ENCODE measurements at regions not wholly inside any gene's neighbourhood (a gene's known extent, or its start where the extent isn't known, plus 50 kb on each side); places are given as distances from the start of the nearest gene placed in this dataset.

- Histone ChIP-seq H3K36me3 (ENCODE audit: control insufficient read depth, insufficient read depth, low read length) (no peaks in the 10 kb centered on the region), H3K4me3 (ENCODE audit: low read depth, low read length) (no peak overlapping the region), H3K27ac (ENCODE audit: low read depth, low read length) (no peak overlapping the region), H3K9ac (ENCODE audit: low read depth, low read length) (no peak overlapping the region), H3K4me1 (ENCODE audit: control insufficient read depth, insufficient read depth, low read length) (peaks cover 15% of the 10 kb centered on the region), H3K27me3 (ENCODE audit: control insufficient read depth, insufficient read depth, low read length) (no peaks in the 10 kb centered on the region), H3K9me3 (ENCODE audit: control insufficient read depth, insufficient read depth, low read length) (peaks cover 3% of the 10 kb centered on the region; the same call in 1 of the 2 replicates)
These were observed 873.8 kb downstream of the ROBO2 start for GRCh38 chr3:77913524-77914174.

GRCh38 chr3:77915336-77915735 is 875.4 kb downstream of the ROBO2 start:
- H3K27ac ChIP-seq (ENCODE audit: low read depth, low read length), result no peak overlapping the region
- no peaks in the 10 kb centered on the region for H3K36me3 ChIP-seq (ENCODE audit: control insufficient read depth, insufficient read depth, low read length)
- peaks cover 19% of the 10 kb centered on the region for H3K9me3 ChIP-seq (ENCODE audit: control insufficient read depth, insufficient read depth, low read length)
- H3K27me3 ChIP-seq (ENCODE audit: control insufficient read depth, insufficient read depth, low read length), result no peaks in the 10 kb centered on the region
- peaks cover 15% of the 10 kb centered on the region for H3K4me1 ChIP-seq (ENCODE audit: control insufficient read depth, insufficient read depth, low read length)
- no peak overlapping the region for H3K4me3 ChIP-seq (ENCODE audit: low read depth, low read length)
- no peak overlapping the region for H3K9ac ChIP-seq (ENCODE audit: low read depth, low read length)

- H3K9me3 ChIP-seq (ENCODE audit: control insufficient read depth, insufficient read depth, low read length), result peaks cover 36% of the 10 kb centered on the region
- no peak overlapping the region for H3K4me3 ChIP-seq (ENCODE audit: low read depth, low read length)
- H3K9ac ChIP-seq (ENCODE audit: low read depth, low read length), result no peak overlapping the region
- H3K36me3 ChIP-seq (ENCODE audit: control insufficient read depth, insufficient read depth, low read length), result no peaks in the 10 kb centered on the region
- H3K27me3 ChIP-seq (ENCODE audit: control insufficient read depth, insufficient read depth, low read length), result no peaks in the 10 kb centered on the region
- H3K4me1 ChIP-seq (ENCODE audit: control insufficient read depth, insufficient read depth, low read length), result peaks cover 15% of the 10 kb centered on the region
- peak overlapping the region; percentile 54 for H3K27ac ChIP-seq (ENCODE audit: low read depth, low read length)
These were observed 877.3 kb downstream of the ROBO2 start for GRCh38 chr3:77917225-77917624.

GRCh38 chr3:77919244-77919643 is 879.3 kb downstream of the ROBO2 start:
- peaks cover 15% of the 10 kb centered on the region for H3K4me1 ChIP-seq (ENCODE audit: control insufficient read depth, insufficient read depth, low read length)
- H3K36me3 ChIP-seq (ENCODE audit: control insufficient read depth, insufficient read depth, low read length), result no peaks in the 10 kb centered on the region
- no peak overlapping the region for H3K4me3 ChIP-seq (ENCODE audit: low read depth, low read length)
- no peaks in the 10 kb centered on the region for H3K27me3 ChIP-seq (ENCODE audit: control insufficient read depth, insufficient read depth, low read length)
- no peak overlapping the region for H3K27ac ChIP-seq (ENCODE audit: low read depth, low read length)
- H3K9ac ChIP-seq (ENCODE audit: low read depth, low read length), result no peak overlapping the region
- peaks cover 37% of the 10 kb centered on the region for H3K9me3 ChIP-seq (ENCODE audit: control insufficient read depth, insufficient read depth, low read length)

- Histone ChIP-seq H3K9ac (ENCODE audit: low read depth, low read length) (no peak overlapping the region), H3K9me3 (ENCODE audit: control insufficient read depth, insufficient read depth, low read length) (no peaks in the 10 kb centered on the region), H3K27me3 (ENCODE audit: control insufficient read depth, insufficient read depth, low read length) (no peaks in the 10 kb centered on the region), H3K36me3 (ENCODE audit: control insufficient read depth, insufficient read depth, low read length) (no peaks in the 10 kb centered on the region), H3K4me3 (ENCODE audit: low read depth, low read length) (no peak overlapping the region), H3K4me1 (ENCODE audit: control insufficient read depth, insufficient read depth, low read length) (0 out of 2 replicates have a peak, but pooled peaks cover 11% of the 10 kb centered on the region), H3K27ac (ENCODE audit: low read depth, low read length) (no peak overlapping the region)
These were observed 891.5 kb downstream of the ROBO2 start for GRCh38 chr3:77931255-77932009.

GRCh38 chr3:77932926-77933325 is 893.0 kb downstream of the ROBO2 start:
- H3K4me3 ChIP-seq (ENCODE audit: low read depth, low read length), result no peak overlapping the region
- H3K4me1 ChIP-seq (ENCODE audit: control insufficient read depth, insufficient read depth, low read length), result 0 out of 2 replicates have a peak, but pooled peaks cover 11% of the 10 kb centered on the region
- no peaks in the 10 kb centered on the region for H3K27me3 ChIP-seq (ENCODE audit: control insufficient read depth, insufficient read depth, low read length)
- no peaks in the 10 kb centered on the region for H3K9me3 ChIP-seq (ENCODE audit: control insufficient read depth, insufficient read depth, low read length)
- no peak overlapping the region for H3K9ac ChIP-seq (ENCODE audit: low read depth, low read length)
- H3K36me3 ChIP-seq (ENCODE audit: control insufficient read depth, insufficient read depth, low read length), result no peaks in the 10 kb centered on the region
- H3K27ac ChIP-seq (ENCODE audit: low read depth, low read length), result no peak overlapping the region

- Histone ChIP-seq H3K27me3 (ENCODE audit: control insufficient read depth, insufficient read depth, low read length) (no peaks in the 10 kb centered on the region), H3K4me1 (ENCODE audit: control insufficient read depth, insufficient read depth, low read length) (0 out of 2 replicates have a peak, but pooled peaks cover 11% of the 10 kb centered on the region), H3K4me3 (ENCODE audit: low read depth, low read length) (no peak overlapping the region), H3K9me3 (ENCODE audit: control insufficient read depth, insufficient read depth, low read length) (no peaks in the 10 kb centered on the region), H3K9ac (ENCODE audit: low read depth, low read length) (no peak overlapping the region), H3K36me3 (ENCODE audit: control insufficient read depth, insufficient read depth, low read length) (no peaks in the 10 kb centered on the region), H3K27ac (ENCODE audit: low read depth, low read length) (no peak overlapping the region)
These were observed 894.0 kb downstream of the ROBO2 start for GRCh38 chr3:77933926-77934325.

GRCh38 chr3:77935418-77935817 is 895.5 kb downstream of the ROBO2 start:
- Histone ChIP-seq H3K27me3 (ENCODE audit: control insufficient read depth, insufficient read depth, low read length) (no peaks in the 10 kb centered on the region), H3K36me3 (ENCODE audit: control insufficient read depth, insufficient read depth, low read length) (no peaks in the 10 kb centered on the region), H3K4me1 (ENCODE audit: control insufficient read depth, insufficient read depth, low read length) (0 out of 2 replicates have a peak, but pooled peaks cover 11% of the 10 kb centered on the region), H3K9me3 (ENCODE audit: control insufficient read depth, insufficient read depth, low read length) (no peaks in the 10 kb centered on the region), H3K4me3 (ENCODE audit: low read depth, low read length) (no peak overlapping the region), H3K9ac (ENCODE audit: low read depth, low read length) (no peak overlapping the region), H3K27ac (ENCODE audit: low read depth, low read length) (no peak overlapping the region)

- Histone ChIP-seq H3K4me1 (ENCODE audit: control insufficient read depth, insufficient read depth, low read length) (no peaks in the 10 kb centered on the region), H3K4me3 (ENCODE audit: low read depth, low read length) (no peak overlapping the region), H3K36me3 (ENCODE audit: control insufficient read depth, insufficient read depth, low read length) (no peaks in the 10 kb centered on the region), H3K9ac (ENCODE audit: low read depth, low read length) (no peak overlapping the region), H3K27me3 (ENCODE audit: control insufficient read depth, insufficient read depth, low read length) (no peaks in the 10 kb centered on the region), H3K9me3 (ENCODE audit: control insufficient read depth, insufficient read depth, low read length) (no peaks in the 10 kb centered on the region), H3K27ac (ENCODE audit: low read depth, low read length) (no peak overlapping the region)
These were observed 899.8 kb downstream of the ROBO2 start for GRCh38 chr3:77939726-77940125.

- H3K9me3 ChIP-seq (ENCODE audit: control insufficient read depth, insufficient read depth, low read length), result no peaks in the 10 kb centered on the region
These were observed 903.7 kb downstream of the ROBO2 start for GRCh38 chr3:77943598-77943997.

GRCh38 chr3:77945320-77945719 is 905.4 kb downstream of the ROBO2 start:
- no peaks in the 10 kb centered on the region for H3K4me1 ChIP-seq (ENCODE audit: control insufficient read depth, insufficient read depth, low read length)
- H3K4me3 ChIP-seq (ENCODE audit: low read depth, low read length), result no peak overlapping the region
- H3K36me3 ChIP-seq (ENCODE audit: control insufficient read depth, insufficient read depth, low read length), result no peaks in the 10 kb centered on the region
- H3K9me3 ChIP-seq (ENCODE audit: control insufficient read depth, insufficient read depth, low read length), result no peaks in the 10 kb centered on the region
- H3K9ac ChIP-seq (ENCODE audit: low read depth, low read length), result no peak overlapping the region
- no peaks in the 10 kb centered on the region for H3K27me3 ChIP-seq (ENCODE audit: control insufficient read depth, insufficient read depth, low read length)
- no peak overlapping the region for H3K27ac ChIP-seq (ENCODE audit: low read depth, low read length)

More at GRCh38 chr3:77943598-77943997, 903.7 kb downstream of the ROBO2 start:
- H3K9ac ChIP-seq (ENCODE audit: low read depth, low read length), result no peak overlapping the region
- no peak overlapping the region for H3K27ac ChIP-seq (ENCODE audit: low read depth, low read length)
- H3K4me3 ChIP-seq (ENCODE audit: low read depth, low read length), result no peak overlapping the region
- H3K36me3 ChIP-seq (ENCODE audit: control insufficient read depth, insufficient read depth, low read length), result no peaks in the 10 kb centered on the region
- no peaks in the 10 kb centered on the region for H3K4me1 ChIP-seq (ENCODE audit: control insufficient read depth, insufficient read depth, low read length)
- H3K27me3 ChIP-seq (ENCODE audit: control insufficient read depth, insufficient read depth, low read length), result no peaks in the 10 kb centered on the region
